Muscle of leg (tissue), 3 donors: ENCODE measurements at regions not wholly inside any gene's neighbourhood (a gene's known extent, or its start where the extent isn't known, plus 50 kb on each side); places are given as distances from the start of the nearest gene placed in this dataset.
A peak's percentile ranks its signal among the peaks of the same experiment; 100 is the strongest.

Source experiments
- DNase-seq: peaks from one replicate; pipeline ENCODE4 v3.0.0; 2013
- H3K27ac ChIP-seq: one replicate; pipeline ENCODE4 v1.5.1; 2013; ENCODE audit warnings: mild to moderate bottlenecking, low read length, control low read depth
- H3K27me3 ChIP-seq: one replicate; pipeline ENCODE4 v1.6.1; 2013; ENCODE audit warnings: low read length; ENCODE audit not compliant: control insufficient read depth, insufficient read depth
- H3K36me3 ChIP-seq: one replicate; pipeline ENCODE4 v1.6.1; 2013; ENCODE audit warnings: low read length; ENCODE audit not compliant: control insufficient read depth, insufficient read depth
- H3K4me1 ChIP-seq: one replicate; pipeline ENCODE4 v1.6.1; 2013; ENCODE audit warnings: low read length; ENCODE audit not compliant: control insufficient read depth, insufficient read depth
- H3K4me3 ChIP-seq: one replicate; pipeline ENCODE4 v1.5.1; 2013; ENCODE audit warnings: low read length, control low read depth
- H3K9me3 ChIP-seq: replicated peaks from 2 replicates; pipeline ENCODE4 v1.6.1; 2013; ENCODE audit warnings: low read depth, low read length; ENCODE audit not compliant: control insufficient read depth
- WGBS: methylation state at CpG from one replicate; pipeline ENCODE4 v1.1.5; 2013; ENCODE audit warnings: missing lambda C conversion rate; ENCODE audit not compliant: insufficient coverage; 5-methylcytosine and 5-hydroxymethylcytosine counted together

DNA sequence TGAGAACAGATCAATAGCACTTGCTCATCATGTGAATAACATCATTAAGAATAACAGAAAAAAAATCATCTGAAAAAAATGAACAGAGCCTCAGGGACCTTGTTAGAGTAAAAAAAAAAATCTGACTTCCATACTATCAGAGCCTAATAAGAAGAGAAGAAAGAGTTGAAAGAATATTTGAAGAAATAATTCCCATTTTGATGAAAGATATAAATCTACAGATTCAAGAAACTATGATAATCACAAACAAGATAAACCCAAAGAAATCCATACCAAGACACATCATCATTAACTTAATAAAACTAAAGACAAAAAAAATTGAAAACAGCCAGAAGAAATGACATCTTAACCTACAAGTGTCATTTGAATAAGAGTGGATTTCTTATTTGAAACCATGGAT is 134.4 kb downstream of the BMS1 start:
- Histone ChIP-seq H3K9me3 (peaks cover 4% of the 10 kb centered on the region), H3K36me3 (no peaks in the 10 kb centered on the region), H3K27me3 (no peaks in the 10 kb centered on the region), H3K4me1 (no peaks in the 10 kb centered on the region), H3K27ac (no peak overlapping the region), H3K4me3 (no peak overlapping the region)
- no peak for DNase-seq

DNA sequence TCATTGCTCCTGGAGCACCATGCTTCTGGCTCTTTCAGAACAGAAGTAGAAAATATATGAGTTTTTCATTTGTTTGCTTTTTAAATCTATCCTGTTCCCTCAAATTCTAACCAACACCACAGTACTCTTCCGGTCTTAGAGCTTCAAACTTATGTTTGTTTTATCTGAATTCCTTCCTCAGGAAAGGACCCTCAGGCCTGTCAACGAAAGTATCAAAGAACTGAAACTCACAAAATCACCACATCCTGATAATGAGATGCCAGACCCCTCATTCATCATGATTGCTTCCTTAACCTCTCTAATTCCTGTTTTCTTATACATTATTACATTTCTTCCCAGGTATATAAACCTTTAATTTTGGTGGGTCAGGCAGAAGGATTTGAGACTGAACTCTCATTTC is 135.2 kb downstream of the BMS1 start:
- Histone ChIP-seq H3K4me1 (no peaks in the 10 kb centered on the region), H3K27me3 (no peaks in the 10 kb centered on the region), H3K4me3 (no peak overlapping the region), H3K36me3 (no peaks in the 10 kb centered on the region), H3K9me3 (peaks cover 4% of the 10 kb centered on the region), H3K27ac (no peak overlapping the region)
- no CpG with 5 or more reads among the region's 2 CpGs for WGBS
- no peak for DNase-seq

DNA sequence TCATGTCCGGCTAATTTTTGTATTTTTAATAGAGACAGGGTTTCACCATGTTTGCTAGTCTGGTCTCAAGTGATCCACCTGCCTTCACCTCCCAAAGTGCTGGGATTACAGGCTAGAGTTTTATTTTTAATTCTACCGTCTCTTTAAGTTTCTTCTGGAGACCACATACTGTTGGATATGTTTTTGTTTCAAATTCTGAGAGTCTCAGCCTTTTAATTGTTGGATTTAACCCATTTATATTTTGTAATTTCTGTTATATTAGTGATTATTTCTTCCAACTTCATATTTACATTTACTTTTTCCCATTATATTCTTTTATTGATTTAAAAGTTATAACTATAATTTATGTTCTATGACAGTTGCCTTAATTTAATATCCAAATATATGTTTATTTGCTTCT is 139.4 kb downstream of the BMS1 start:
- WGBS: no CpG with 5 or more reads among the region's 2 CpGs
- Histone ChIP-seq H3K9me3 (peaks cover 2% of the 10 kb centered on the region), H3K4me3 (no peak overlapping the region), H3K4me1 (peaks cover 4% of the 10 kb centered on the region), H3K27me3 (no peaks in the 10 kb centered on the region), H3K27ac (no peak overlapping the region), H3K36me3 (no peaks in the 10 kb centered on the region)
- no peak for DNase-seq

DNA sequence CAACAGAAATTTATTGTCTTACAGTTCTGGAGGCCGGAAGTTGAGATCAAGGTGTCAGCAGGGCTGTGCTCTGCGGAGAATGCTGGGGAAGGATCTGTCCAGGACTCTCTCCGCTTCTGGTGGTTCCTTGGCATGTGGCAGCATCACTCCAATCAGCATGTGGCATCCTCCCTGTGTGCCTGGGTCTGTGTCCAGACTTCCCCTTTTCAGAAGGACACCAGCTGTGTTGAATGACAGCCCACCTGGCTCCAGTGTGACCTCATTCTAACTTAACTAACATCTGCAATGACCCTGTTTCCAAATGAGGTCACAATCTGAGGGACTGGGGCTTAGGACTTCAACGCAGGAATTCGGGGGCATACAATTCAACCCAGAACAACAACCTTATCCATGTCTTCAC is 141.9 kb downstream of the BMS1 start:
- peaks cover 8% of the 10 kb centered on the region for H3K4me1 ChIP-seq
- H3K27me3 ChIP-seq: peaks cover 6% of the 10 kb centered on the region
- WGBS: 52% methylated on average over 2 of the region's 5 CpGs
- no peak for DNase-seq
- no peak overlapping the region for H3K27ac ChIP-seq
- H3K9me3 ChIP-seq: no peaks in the 10 kb centered on the region
- no peaks in the 10 kb centered on the region for H3K36me3 ChIP-seq
- H3K4me3 ChIP-seq: no peak overlapping the region

DNA sequence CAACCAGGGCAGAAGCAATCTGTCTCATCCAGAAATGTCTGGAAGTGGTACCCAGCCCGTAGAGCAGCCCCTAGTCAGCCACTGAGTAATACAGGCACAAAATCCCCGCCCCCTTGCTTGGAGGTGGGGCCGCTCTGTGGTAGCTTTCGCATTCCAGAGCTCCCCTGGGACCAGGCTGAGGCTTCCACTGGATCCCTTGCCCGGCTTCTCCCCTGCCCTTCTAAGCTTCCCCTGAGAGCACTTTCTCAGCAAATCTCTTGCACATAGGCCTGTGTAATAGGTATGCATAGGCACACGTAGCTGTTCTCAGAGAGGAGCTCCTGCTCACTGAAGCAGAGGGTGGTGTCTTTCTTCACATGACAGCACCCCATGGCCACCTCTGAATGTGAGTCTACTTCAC is 144.2 kb downstream of the BMS1 start:
- DNase-seq: peak; percentile 27
- Histone ChIP-seq H3K4me1 (peaks cover 13% of the 10 kb centered on the region), H3K27ac (no peak overlapping the region), H3K9me3 (no peaks in the 10 kb centered on the region), H3K36me3 (no peaks in the 10 kb centered on the region), H3K27me3 (peaks cover 14% of the 10 kb centered on the region), H3K4me3 (no peak overlapping the region)
- 25% methylated on average over 2 of the region's 6 CpGs for WGBS

DNA sequence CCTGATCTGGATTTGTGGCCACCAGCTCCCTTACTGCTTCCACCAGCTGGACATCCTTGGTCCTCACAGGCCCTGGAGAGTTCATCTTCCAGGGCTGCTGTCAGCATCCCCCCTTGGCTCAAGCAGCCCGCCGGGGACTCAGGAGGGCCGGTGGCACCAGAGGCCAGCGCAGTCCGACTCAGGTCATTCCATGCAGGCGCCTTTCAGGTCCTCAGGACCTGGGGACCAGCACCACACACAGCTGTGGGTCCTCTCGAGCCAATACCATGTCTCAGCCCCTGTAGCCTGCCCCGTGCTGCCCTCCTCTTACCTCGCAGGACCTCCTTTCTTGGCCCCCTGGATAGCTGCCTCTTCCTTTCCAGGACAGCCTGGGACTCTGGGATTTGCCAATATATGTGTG is 145.5 kb downstream of the BMS1 start:
- Histone ChIP-seq H3K27ac (no peak overlapping the region), H3K4me1 (peaks cover 16% of the 10 kb centered on the region), H3K27me3 (peaks cover 23% of the 10 kb centered on the region), H3K4me3 (no peak overlapping the region), H3K9me3 (no peaks in the 10 kb centered on the region), H3K36me3 (no peaks in the 10 kb centered on the region)
- WGBS: 87% methylated on average over 6 of the region's 9 CpGs
- no peak for DNase-seq

DNA sequence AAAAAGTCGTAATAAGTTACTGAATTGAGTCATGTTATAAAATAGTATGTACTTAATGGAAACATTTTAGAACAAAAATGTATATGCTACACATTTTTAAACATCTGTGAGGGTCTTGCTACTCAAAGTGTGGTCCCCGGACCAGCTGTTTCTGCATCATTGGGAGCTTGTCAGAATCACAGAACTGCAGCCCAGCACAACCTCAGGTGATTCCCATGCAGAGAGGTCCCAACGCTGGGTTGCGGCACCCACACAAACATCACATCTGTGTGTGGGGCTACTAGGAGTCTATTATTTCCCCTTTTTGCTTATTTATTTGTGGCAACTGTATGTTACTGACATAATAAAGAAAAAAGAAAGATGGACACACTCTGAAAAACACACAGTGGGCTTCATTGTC is 146.6 kb downstream of the BMS1 start:
- H3K27ac ChIP-seq: no peak overlapping the region
- no peaks in the 10 kb centered on the region for H3K36me3 ChIP-seq
- H3K9me3 ChIP-seq: no peaks in the 10 kb centered on the region
- H3K27me3 ChIP-seq: peaks cover 30% of the 10 kb centered on the region
- peaks cover 28% of the 10 kb centered on the region for H3K4me1 ChIP-seq
- WGBS: 50% methylated on average over 1 of the region's 4 CpGs
- H3K4me3 ChIP-seq: no peak overlapping the region
- DNase-seq: no peak

DNA sequence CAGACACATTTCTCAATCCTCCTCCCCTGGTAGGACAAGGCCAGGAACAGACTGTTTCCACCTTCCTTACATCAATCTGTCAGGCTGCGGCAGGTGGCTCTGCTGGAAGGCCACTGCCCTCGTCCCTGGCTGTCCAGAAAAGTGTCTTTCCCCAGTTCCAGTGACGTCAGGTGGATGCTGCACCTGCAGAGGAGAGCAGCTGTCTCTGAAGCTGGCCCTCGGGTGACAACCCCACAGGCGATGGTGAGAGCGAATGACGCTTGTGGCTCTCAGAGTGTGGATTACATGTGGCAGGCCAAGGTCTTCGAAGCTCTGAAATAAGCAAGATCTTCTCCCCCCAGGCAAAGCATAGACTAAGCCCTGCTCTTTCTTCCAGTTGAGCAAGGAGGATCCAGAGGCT is 146.9 kb upstream of the RET start:
- no peaks in the 10 kb centered on the region for H3K36me3 ChIP-seq
- peaks cover 36% of the 10 kb centered on the region for H3K4me1 ChIP-seq
- H3K9me3 ChIP-seq: no peaks in the 10 kb centered on the region
- peaks cover 30% of the 10 kb centered on the region for H3K27me3 ChIP-seq
- no peak for DNase-seq
- 57% methylated on average over 4 of the region's 8 CpGs for WGBS
- peak overlapping the region; percentile 7 for H3K27ac ChIP-seq
- H3K4me3 ChIP-seq: no peak overlapping the region

DNA sequence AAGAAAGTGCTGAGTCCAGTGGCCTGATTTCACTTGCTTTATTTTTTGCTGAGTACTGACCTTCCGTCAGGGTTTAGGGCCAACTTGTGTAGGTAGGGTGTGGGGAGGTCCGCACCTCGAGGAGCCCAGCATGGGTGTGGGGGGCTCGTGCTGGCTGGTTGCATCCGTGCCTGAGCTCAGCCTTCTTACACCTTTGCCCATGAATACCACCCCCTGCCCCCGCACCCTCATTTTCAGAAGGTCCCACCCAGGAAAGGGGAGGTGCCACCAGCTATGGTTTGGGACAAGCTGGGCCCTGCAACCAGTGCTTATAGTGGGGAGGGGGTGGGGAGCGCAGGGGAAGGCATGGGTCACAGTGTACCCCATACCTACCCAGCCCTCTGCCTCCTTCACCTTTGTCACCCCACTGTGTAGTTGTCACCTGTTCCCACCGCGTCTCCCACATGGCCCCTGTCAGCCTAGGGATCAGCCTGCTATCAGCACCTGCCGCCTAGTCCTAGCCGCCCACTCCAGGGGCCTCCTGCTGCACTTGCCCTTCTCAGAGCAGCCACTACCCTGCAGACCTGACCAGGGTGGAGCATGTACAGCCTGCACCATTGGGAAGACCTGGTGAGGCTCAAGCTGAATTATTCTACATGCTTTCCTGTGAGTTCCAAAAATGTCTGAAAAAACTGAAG is 146.2 kb upstream of the RET start:
- DNase-seq: no peak
- peaks cover 36% of the 10 kb centered on the region for H3K4me1 ChIP-seq
- H3K9me3 ChIP-seq: no peaks in the 10 kb centered on the region
- WGBS: 82% methylated on average over 4 of the region's 11 CpGs
- H3K36me3 ChIP-seq: no peaks in the 10 kb centered on the region
- no peak overlapping the region for H3K4me3 ChIP-seq
- H3K27me3 ChIP-seq: peaks cover 30% of the 10 kb centered on the region
- H3K27ac ChIP-seq: no peak overlapping the region

DNA sequence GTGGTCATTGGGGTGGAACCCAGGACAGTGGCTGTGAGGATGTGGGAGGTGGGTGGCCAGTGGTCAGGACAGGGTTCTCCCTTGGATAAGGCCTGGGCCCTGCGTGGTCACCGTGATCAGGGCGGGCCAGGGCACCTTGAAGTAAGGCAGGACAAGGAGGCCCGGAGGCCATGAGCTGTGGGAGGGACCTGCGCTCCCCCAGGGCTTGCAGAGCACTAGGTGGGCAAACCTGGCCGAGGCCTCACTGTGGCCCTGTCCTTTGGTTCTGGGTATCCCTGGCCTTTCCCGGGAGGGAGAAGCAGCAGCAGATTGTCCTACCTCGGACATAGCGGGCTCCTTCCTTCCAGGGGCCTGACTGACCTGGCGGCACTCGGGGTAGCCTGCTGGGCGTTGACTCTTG is 144.8 kb upstream of the RET start:
- Histone ChIP-seq H3K27me3 (peaks cover 32% of the 10 kb centered on the region), H3K27ac (no peak overlapping the region), H3K36me3 (no peaks in the 10 kb centered on the region), H3K4me1 (peaks cover 30% of the 10 kb centered on the region), H3K9me3 (no peaks in the 10 kb centered on the region), H3K4me3 (no peak overlapping the region)
- 93% methylated on average over 12 of the region's 12 CpGs for WGBS
- DNase-seq: no peak
